H1 (cell line): ENCODE measurements at regions not wholly inside any gene's neighbourhood (a gene's known extent, or its start where the extent isn't known, plus 50 kb on each side); places are given as distances from the start of the nearest gene placed in this dataset.
A peak's percentile ranks its signal among the peaks of the same experiment; 100 is the strongest.

Experiments used
- BRCA1 ChIP-seq: IDR thresholded peaks from 2 replicates; pipeline ENCODE4 v1.6.1; 2012; ENCODE audit warnings: low read depth, low read length, improper control_type of control experiment
- CHD1 ChIP-seq: IDR thresholded peaks from 2 replicates; pipeline ENCODE4 v1.6.1; 2012; ENCODE audit warnings: low read depth, low read length, improper control_type of control experiment
- JUND ChIP-seq: IDR thresholded peaks from 2 replicates; pipeline ENCODE4 v1.6.1; 2011; ENCODE audit warnings: mild to moderate bottlenecking, improper control_type of control experiment, low read length
- MAFK ChIP-seq: IDR thresholded peaks from 2 replicates; pipeline ENCODE4 v1.6.1; 2012; ENCODE audit warnings: low read depth, mild to moderate bottlenecking, improper control_type of control experiment, low read length
- RFX5 ChIP-seq: IDR thresholded peaks from 2 replicates; pipeline ENCODE4 v1.6.1; 2011; ENCODE audit warnings: low read depth, low read length, improper control_type of control experiment, borderline replicate concordance
- SIRT6 ChIP-seq: IDR thresholded peaks from one replicate; pipeline ENCODE4 v1.7.1; 2012; ENCODE audit warnings: low read length, inconsistent platforms
- TEAD4 ChIP-seq: IDR thresholded peaks from 2 replicates; pipeline ENCODE4 v1.6.1; 2012; ENCODE audit warnings: low read depth, low read length, inconsistent platforms, mixed read lengths
- TF ChIP-seq, protein P1 (sequence below): fragments of 300-600 bp; sonication (generic); IDR thresholded peaks from 2 replicates; pipeline ENCODE4 v1.7.1; 2012; ENCODE audit warnings: low read length, moderate library complexity, mild to moderate bottlenecking, inconsistent platforms; ENCODE audit not compliant: insufficient replicate concordance
- TF ChIP-seq, protein P2 (sequence below), 3 experiments: IDR thresholded peaks; 1 replicate in 2 of 3; 2 replicates in 1 of 3; pipeline versions ENCODE4 v1.5.1 to v1.6.1; 2011; ENCODE audit warnings: low read length in 3 of 3, mild to moderate bottlenecking in 3 of 3, inconsistent platforms in 2 of 3, low read depth in 1 of 3, moderate library complexity in 1 of 3; ENCODE audit not compliant: insufficient read depth in 1 of 3; ENCODE audit errors: control extremely low read depth in 1 of 3

DNA sequence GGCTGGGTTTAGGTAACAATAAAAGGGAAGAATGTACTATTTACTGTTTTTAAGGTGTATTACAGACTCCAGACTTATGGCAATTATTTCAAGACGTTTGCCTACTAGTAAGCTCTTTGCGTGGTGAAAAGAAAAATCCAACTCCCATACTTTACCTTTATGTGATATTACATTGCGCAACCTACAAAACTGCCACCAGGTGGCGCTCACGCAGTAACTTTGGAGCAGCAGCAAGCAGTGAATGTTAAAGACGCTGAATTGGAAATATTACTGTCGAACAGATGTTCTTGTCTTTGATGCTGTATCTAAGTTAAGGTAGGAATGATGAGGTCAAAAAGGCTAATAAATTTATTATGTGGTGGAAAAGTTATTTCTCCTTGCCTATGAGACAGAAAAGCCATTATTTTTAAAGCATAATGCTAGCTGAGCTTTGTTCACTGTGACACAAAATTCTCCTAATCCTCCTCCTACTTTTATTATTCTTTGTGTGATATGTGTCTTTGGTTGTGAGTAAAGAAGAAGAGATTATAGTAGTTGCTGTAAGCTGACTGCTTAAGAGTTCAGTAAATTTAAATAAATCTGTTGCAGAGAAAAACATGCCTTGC is 1099.8 kb upstream of the TENM3 start (continued):
- TF ChIP-seq, protein P1, sequence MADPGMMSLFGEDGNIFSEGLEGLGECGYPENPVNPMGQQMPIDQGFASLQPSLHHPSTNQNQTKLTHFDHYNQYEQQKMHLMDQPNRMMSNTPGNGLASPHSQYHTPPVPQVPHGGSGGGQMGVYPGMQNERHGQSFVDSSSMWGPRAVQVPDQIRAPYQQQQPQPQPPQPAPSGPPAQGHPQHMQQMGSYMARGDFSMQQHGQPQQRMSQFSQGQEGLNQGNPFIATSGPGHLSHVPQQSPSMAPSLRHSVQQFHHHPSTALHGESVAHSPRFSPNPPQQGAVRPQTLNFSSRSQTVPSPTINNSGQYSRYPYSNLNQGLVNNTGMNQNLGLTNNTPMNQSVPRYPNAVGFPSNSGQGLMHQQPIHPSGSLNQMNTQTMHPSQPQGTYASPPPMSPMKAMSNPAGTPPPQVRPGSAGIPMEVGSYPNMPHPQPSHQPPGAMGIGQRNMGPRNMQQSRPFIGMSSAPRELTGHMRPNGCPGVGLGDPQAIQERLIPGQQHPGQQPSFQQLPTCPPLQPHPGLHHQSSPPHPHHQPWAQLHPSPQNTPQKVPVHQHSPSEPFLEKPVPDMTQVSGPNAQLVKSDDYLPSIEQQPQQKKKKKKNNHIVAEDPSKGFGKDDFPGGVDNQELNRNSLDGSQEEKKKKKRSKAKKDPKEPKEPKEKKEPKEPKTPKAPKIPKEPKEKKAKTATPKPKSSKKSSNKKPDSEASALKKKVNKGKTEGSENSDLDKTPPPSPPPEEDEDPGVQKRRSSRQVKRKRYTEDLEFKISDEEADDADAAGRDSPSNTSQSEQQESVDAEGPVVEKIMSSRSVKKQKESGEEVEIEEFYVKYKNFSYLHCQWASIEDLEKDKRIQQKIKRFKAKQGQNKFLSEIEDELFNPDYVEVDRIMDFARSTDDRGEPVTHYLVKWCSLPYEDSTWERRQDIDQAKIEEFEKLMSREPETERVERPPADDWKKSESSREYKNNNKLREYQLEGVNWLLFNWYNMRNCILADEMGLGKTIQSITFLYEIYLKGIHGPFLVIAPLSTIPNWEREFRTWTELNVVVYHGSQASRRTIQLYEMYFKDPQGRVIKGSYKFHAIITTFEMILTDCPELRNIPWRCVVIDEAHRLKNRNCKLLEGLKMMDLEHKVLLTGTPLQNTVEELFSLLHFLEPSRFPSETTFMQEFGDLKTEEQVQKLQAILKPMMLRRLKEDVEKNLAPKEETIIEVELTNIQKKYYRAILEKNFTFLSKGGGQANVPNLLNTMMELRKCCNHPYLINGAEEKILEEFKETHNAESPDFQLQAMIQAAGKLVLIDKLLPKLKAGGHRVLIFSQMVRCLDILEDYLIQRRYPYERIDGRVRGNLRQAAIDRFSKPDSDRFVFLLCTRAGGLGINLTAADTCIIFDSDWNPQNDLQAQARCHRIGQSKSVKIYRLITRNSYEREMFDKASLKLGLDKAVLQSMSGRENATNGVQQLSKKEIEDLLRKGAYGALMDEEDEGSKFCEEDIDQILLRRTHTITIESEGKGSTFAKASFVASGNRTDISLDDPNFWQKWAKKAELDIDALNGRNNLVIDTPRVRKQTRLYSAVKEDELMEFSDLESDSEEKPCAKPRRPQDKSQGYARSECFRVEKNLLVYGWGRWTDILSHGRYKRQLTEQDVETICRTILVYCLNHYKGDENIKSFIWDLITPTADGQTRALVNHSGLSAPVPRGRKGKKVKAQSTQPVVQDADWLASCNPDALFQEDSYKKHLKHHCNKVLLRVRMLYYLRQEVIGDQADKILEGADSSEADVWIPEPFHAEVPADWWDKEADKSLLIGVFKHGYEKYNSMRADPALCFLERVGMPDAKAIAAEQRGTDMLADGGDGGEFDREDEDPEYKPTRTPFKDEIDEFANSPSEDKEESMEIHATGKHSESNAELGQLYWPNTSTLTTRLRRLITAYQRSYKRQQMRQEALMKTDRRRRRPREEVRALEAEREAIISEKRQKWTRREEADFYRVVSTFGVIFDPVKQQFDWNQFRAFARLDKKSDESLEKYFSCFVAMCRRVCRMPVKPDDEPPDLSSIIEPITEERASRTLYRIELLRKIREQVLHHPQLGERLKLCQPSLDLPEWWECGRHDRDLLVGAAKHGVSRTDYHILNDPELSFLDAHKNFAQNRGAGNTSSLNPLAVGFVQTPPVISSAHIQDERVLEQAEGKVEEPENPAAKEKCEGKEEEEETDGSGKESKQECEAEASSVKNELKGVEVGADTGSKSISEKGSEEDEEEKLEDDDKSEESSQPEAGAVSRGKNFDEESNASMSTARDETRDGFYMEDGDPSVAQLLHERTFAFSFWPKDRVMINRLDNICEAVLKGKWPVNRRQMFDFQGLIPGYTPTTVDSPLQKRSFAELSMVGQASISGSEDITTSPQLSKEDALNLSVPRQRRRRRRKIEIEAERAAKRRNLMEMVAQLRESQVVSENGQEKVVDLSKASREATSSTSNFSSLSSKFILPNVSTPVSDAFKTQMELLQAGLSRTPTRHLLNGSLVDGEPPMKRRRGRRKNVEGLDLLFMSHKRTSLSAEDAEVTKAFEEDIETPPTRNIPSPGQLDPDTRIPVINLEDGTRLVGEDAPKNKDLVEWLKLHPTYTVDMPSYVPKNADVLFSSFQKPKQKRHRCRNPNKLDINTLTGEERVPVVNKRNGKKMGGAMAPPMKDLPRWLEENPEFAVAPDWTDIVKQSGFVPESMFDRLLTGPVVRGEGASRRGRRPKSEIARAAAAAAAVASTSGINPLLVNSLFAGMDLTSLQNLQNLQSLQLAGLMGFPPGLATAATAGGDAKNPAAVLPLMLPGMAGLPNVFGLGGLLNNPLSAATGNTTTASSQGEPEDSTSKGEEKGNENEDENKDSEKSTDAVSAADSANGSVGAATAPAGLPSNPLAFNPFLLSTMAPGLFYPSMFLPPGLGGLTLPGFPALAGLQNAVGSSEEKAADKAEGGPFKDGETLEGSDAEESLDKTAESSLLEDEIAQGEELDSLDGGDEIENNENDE: no peak
- no peak for TF ChIP-seq SIRT6
- TF ChIP-seq RFX5: no peak
- 0 out of 2 replicates have a peak, but pooled peaks have one; percentile 25 for TF ChIP-seq TEAD4
- TF ChIP-seq, protein P2, sequence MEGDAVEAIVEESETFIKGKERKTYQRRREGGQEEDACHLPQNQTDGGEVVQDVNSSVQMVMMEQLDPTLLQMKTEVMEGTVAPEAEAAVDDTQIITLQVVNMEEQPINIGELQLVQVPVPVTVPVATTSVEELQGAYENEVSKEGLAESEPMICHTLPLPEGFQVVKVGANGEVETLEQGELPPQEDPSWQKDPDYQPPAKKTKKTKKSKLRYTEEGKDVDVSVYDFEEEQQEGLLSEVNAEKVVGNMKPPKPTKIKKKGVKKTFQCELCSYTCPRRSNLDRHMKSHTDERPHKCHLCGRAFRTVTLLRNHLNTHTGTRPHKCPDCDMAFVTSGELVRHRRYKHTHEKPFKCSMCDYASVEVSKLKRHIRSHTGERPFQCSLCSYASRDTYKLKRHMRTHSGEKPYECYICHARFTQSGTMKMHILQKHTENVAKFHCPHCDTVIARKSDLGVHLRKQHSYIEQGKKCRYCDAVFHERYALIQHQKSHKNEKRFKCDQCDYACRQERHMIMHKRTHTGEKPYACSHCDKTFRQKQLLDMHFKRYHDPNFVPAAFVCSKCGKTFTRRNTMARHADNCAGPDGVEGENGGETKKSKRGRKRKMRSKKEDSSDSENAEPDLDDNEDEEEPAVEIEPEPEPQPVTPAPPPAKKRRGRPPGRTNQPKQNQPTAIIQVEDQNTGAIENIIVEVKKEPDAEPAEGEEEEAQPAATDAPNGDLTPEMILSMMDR (IDR thresholded peaks at IDR 0.05; ENCODE audit: control extremely low read depth in 1 of 3, insufficient read depth in 1 of 3, low read depth in 1 of 3, low read length in 3 of 3): peak; percentile 57 to 89 (median 81)
- no peak for TF ChIP-seq MAFK
- no peak for TF ChIP-seq BRCA1
- no peak for TF ChIP-seq CHD1
- TF ChIP-seq JUND: no peak
